ENCODE measurements at regions not wholly inside any gene's neighbourhood (a gene's known extent, or its start where the extent isn't known, plus 50 kb on each side); places are given as distances from the start of the nearest gene placed in this dataset.
"Not testable (repeated sequence)": the region's sequence is repeated elsewhere in the genome, so short reads cannot be mapped to it uniquely, and the experiment has no call there.

GRCh38 chr4:63296773-63297172, 1112.5 kb downstream of the TECRL start:
- no peaks in the 10 kb centered on the region for H3K4me1 Mint-ChIP-seq
- ATAC-seq (no peak), DNase-seq (no peak)
- intact Hi-C loops (cut with DNase I, micrococcal nuclease), result no loop called here
- ChIA-PET CTCF (no interaction called here), POLR2A (no interaction called here)
- no peak overlapping the region for H3K27ac Mint-ChIP-seq
- H3K4me3 Mint-ChIP-seq, result no peak overlapping the region
- peaks cover 4% of the 10 kb centered on the region for H3K9me3 Mint-ChIP-seq (ENCODE audit: low read depth)
- no peaks in the 10 kb centered on the region for H3K27me3 Mint-ChIP-seq
- H3K36me3 Mint-ChIP-seq (ENCODE audit: low read depth), result no peaks in the 10 kb centered on the region

- Mint-ChIP-seq H3K4me3 (no peak overlapping the region), H3K36me3 (ENCODE audit: low read depth) (no peaks in the 10 kb centered on the region), H3K9me3 (ENCODE audit: low read depth) (peaks cover 31% of the 10 kb centered on the region), H3K27ac (no peak overlapping the region), H3K27me3 (no peaks in the 10 kb centered on the region), H3K4me1 (no peaks in the 10 kb centered on the region)
- POLR2A ChIA-PET, result no interaction called here
- intact Hi-C loops (cut with DNase I, micrococcal nuclease), result no loop called here
- ATAC-seq (no peak), DNase-seq (no peak)
- CTCF ChIA-PET, result no interaction called here
Measured at GRCh38 chr4:63275491-63275890, 1133.8 kb downstream of the TECRL start.

- DNase-seq, result no peak
- Mint-ChIP-seq H3K4me1 (no peaks in the 10 kb centered on the region), H3K9me3 (ENCODE audit: low read depth) (peaks cover 15% of the 10 kb centered on the region), H3K27me3 (no peaks in the 10 kb centered on the region), H3K27ac (no peak overlapping the region), H3K4me3 (no peak overlapping the region), H3K36me3 (ENCODE audit: low read depth) (no peaks in the 10 kb centered on the region)
- CTCF ChIA-PET, result no interaction called here
- intact Hi-C loops (cut with DNase I, micrococcal nuclease), result no loop called here
- POLR2A ChIA-PET, result no interaction called here
- no peak for ATAC-seq
Measured at GRCh38 chr4:63269156-63269555, 1140.1 kb downstream of the TECRL start.

- Mint-ChIP-seq H3K4me1 (no peaks in the 10 kb centered on the region), H3K4me3 (no peak overlapping the region), H3K9me3 (ENCODE audit: low read depth) (peaks cover 5% of the 10 kb centered on the region), H3K27ac (no peak overlapping the region), H3K36me3 (ENCODE audit: low read depth) (no peaks in the 10 kb centered on the region), H3K27me3 (no peaks in the 10 kb centered on the region)
- intact Hi-C loops (cut with DNase I, micrococcal nuclease), result no loop called here
- CTCF ChIA-PET, result no interaction called here
- DNase-seq (no peak), ATAC-seq (no peak)
- POLR2A ChIA-PET, result no interaction called here
Measured at GRCh38 chr4:63233671-63234070, 1175.6 kb downstream of the TECRL start.

DNA sequence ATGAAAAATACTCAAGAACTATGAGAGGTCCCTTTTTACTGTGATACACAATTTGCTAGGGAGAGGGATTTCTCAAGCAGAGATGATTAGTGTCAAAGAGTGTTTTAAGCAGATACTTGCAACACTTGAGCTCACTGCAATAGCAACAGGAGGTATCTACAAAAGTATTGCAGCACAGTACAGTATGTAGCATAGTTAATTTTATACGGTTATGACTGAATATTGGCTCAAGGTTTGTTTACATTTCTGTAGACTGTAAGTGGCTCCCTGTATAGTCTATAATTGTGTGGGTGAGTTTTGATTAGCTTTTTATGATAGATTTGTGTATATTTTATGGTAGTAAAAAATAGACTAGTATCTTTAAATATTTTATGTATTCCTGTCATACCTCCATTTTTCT, 1177.2 kb downstream of the TECRL start:
- Mint-ChIP-seq H3K27ac (no peak overlapping the region), H3K9me3 (ENCODE audit: low read depth) (peaks cover 9% of the 10 kb centered on the region), H3K4me1 (no peaks in the 10 kb centered on the region), H3K4me3 (no peak overlapping the region), H3K27me3 (no peaks in the 10 kb centered on the region), H3K36me3 (ENCODE audit: low read depth) (no peaks in the 10 kb centered on the region)
- intact Hi-C loops (cut with DNase I, micrococcal nuclease), result no loop called here
- no peak for ATAC-seq
- no peak for DNase-seq
- ChIA-PET CTCF (no interaction called here), POLR2A (no interaction called here)

DNA sequence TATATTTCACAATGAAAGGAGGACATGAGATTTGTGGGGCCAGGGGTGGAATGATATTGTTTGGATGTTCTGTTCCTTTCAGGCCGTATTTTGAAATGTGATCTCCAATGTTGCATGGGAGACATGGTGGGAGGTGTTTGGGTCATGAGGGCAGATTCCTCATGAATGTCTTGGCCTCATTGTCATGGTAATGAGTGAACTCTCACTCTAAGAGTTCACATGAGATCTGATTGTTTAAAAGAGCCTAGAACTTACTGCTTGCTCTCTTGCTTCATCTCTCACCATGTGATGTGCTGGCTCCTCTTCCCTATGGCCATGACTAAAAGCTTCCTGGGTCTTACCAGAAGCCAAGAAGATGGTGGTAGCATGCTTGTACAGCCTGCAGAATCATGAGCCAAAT, 1183.0 kb downstream of the TECRL start:
- POLR2A ChIA-PET, result no interaction called here
- ATAC-seq (no peak), DNase-seq (no peak)
- no peak overlapping the region for H3K27ac Mint-ChIP-seq
- CTCF ChIA-PET, result no interaction called here
- intact Hi-C loops (cut with DNase I, micrococcal nuclease), result no loop called here
- H3K4me1 Mint-ChIP-seq, result no peaks in the 10 kb centered on the region
- H3K4me3 Mint-ChIP-seq, result no peak overlapping the region
- H3K27me3 Mint-ChIP-seq, result no peaks in the 10 kb centered on the region
- H3K36me3 Mint-ChIP-seq (ENCODE audit: low read depth), result peaks cover 1% of the 10 kb centered on the region
- peaks cover 17% of the 10 kb centered on the region for H3K9me3 Mint-ChIP-seq (ENCODE audit: low read depth)

DNA sequence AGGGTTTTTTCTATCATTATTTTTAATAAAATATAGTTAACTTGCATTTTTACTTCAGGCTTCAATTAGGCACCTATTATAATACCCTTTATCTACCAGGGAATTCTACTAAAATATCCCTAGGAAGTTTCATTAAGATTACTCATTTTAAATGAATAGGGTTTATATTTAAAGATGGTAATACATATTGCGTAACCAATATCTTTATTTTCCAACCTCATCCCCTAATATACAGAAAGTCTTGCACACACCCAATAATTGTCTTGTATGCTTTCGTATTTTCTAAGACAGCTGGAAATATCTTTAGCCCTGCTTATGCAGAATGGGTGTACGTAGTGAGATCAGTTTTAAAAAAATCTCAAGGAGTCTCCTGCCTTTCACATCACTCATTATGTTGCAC, 1186.8 kb downstream of the TECRL start:
- H3K4me3 Mint-ChIP-seq, result no peak overlapping the region
- DNase-seq (no peak), ATAC-seq (no peak)
- H3K36me3 Mint-ChIP-seq (ENCODE audit: low read depth), result peaks cover 1% of the 10 kb centered on the region
- POLR2A ChIA-PET, result no interaction called here
- CTCF ChIA-PET, result no interaction called here
- no peaks in the 10 kb centered on the region for H3K27me3 Mint-ChIP-seq
- intact Hi-C loops (cut with DNase I, micrococcal nuclease), result no loop called here
- no peaks in the 10 kb centered on the region for H3K4me1 Mint-ChIP-seq
- no peak overlapping the region for H3K27ac Mint-ChIP-seq
- peaks cover 18% of the 10 kb centered on the region for H3K9me3 Mint-ChIP-seq (ENCODE audit: low read depth)

DNA sequence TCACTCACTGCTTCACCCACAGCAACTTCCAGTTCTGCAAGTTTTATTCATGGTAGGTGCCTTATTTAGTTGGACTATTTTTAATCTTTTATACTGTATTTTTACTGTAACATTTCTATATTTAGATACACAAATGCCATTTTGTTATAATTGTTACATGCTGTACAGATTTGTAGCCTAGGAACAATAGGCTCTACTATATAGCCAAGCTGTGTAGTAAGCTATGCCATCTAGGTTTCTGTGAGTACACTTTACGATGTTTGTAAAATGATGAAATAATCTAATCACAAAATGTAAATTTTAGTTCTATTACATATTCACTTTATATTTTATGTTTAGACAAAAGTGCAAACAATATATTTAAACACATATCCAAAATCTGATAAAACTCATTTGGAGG, 1187.8 kb downstream of the TECRL start:
- ChIA-PET POLR2A (no interaction called here), CTCF (no interaction called here)
- intact Hi-C loops (cut with DNase I, micrococcal nuclease), result no loop called here
- Mint-ChIP-seq H3K4me3 (no peak overlapping the region), H3K9me3 (ENCODE audit: low read depth) (peaks cover 16% of the 10 kb centered on the region), H3K27ac (no peak overlapping the region), H3K36me3 (ENCODE audit: low read depth) (peaks cover 1% of the 10 kb centered on the region), H3K4me1 (no peaks in the 10 kb centered on the region), H3K27me3 (no peaks in the 10 kb centered on the region)
- DNase-seq, result no peak
- no peak for ATAC-seq

DNA sequence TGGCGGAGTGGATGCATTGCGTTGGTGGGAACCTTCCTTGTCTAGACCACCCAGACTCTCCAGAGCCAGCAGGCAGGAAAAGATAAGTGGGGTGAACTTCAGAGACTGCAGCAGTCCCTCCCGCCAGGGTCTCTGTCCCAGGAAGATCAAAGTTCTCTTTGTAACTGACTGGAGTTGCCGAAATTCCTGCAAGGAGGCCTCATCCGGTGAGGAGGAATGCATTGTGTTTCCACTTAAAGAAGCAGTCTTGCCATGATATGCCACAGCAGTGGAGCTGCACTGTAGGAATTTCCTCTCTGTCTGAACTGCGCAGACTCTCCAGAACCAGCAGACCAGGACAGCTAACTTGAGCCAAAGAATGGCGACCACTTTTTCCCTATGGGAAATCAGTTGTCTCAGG, 1190.4 kb downstream of the TECRL start:
- Mint-ChIP-seq H3K4me3 (no peak overlapping the region), H3K27me3 (no peaks in the 10 kb centered on the region), H3K4me1 (no peaks in the 10 kb centered on the region), H3K36me3 (ENCODE audit: low read depth) (no peaks in the 10 kb centered on the region), H3K27ac (no peak overlapping the region), H3K9me3 (ENCODE audit: low read depth) (peaks cover 17% of the 10 kb centered on the region)
- ATAC-seq, result no peak
- intact Hi-C loops (cut with DNase I, micrococcal nuclease), result no loop called here
- ChIA-PET POLR2A (no interaction called here), CTCF (no interaction called here)
- DNase-seq, result no peak

DNA sequence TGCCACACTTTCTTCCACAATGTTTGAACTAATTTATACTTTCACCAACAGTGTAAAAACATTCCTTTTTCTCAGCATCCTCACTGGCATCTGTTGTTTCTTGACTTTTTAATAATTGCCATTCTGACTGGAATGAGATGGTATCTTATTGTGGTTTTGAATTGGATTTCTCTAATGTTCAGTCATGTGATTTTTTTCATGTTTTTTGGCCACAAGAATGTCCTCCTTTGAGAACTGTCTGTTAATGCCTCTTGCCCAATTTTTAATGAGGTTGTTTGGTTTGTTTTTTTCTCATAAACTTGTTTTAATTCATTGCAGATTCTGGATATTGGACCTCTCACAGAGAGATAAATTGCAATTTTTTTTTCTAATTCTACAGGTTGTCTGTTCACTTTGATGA, 1195.2 kb downstream of the TECRL start:
- Mint-ChIP-seq H3K4me3 (no peak overlapping the region), H3K27ac (no peak overlapping the region), H3K27me3 (no peaks in the 10 kb centered on the region), H3K4me1 (no peaks in the 10 kb centered on the region), H3K36me3 (ENCODE audit: low read depth) (no peaks in the 10 kb centered on the region), H3K9me3 (ENCODE audit: low read depth) (peaks cover 27% of the 10 kb centered on the region)
- ATAC-seq (no peak), DNase-seq (no peak)
- intact Hi-C loops (cut with DNase I, micrococcal nuclease), result no loop called here
- ChIA-PET POLR2A (no interaction called here), CTCF (no interaction called here)

DNA sequence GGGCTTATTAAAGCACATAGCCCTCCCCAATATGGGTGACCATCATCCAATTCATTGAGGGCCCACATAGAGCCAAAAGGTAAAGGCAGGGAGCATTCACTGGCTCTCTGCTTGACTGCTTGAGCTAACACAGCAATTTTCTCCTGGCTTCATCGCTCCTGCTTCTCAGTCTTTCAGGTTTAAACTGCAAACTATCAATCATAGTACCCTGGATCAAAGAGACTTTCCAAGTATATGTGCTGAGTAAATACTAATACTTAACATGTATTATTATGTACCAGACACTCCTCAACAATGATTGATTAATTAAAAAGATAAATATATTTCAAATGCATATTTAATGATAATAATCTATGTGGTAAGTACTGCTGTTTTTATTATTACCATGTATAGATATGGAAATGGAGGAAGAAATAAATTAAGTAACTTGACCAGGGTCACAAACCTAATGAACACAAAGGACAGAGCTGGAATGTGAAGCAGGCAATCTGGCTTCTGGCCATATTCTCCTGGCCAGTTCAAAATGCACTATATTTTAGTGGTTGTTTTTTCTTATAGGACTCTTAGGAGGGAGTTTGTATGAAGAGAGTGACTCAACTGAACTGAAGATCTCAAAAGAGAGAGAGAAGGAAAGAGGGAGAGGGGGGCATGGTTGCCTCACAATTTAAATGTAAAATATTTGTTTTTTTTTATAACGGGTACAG, 1197.3 kb downstream of the TECRL start:
- Mint-ChIP-seq H3K9me3 (ENCODE audit: low read depth) (peaks cover 29% of the 10 kb centered on the region), H3K27me3 (no peaks in the 10 kb centered on the region), H3K4me1 (no peaks in the 10 kb centered on the region), H3K27ac (no peak overlapping the region), H3K36me3 (ENCODE audit: low read depth) (no peaks in the 10 kb centered on the region), H3K4me3 (no peak overlapping the region)
- POLR2A ChIA-PET, result no interaction called here
- intact Hi-C loops (cut with DNase I, micrococcal nuclease), result no loop called here
- CTCF ChIA-PET, result no interaction called here
- DNase-seq, result no peak
- ATAC-seq, result no peak

DNA sequence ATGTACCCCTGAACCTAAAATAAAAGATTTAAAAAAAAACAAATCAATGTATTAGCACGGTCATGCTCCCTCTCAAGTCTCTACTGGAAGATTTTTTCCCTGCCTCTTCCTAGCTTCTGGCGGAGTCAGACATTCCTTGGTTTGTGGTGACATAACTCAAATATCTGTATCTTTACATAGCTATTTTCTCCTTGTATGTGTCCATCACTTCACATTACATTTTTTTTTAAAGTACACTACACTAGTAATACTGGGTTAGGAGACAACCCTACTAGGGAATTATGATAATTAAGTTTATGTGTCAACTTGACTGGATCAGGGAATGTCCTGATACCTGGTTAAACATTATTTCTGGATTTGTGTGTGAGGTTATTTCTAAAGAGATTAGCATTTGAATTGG, 1197.9 kb downstream of the TECRL start:
- H3K4me1 Mint-ChIP-seq, result no peaks in the 10 kb centered on the region
- H3K9me3 Mint-ChIP-seq (ENCODE audit: low read depth), result peaks cover 25% of the 10 kb centered on the region
- H3K36me3 Mint-ChIP-seq (ENCODE audit: low read depth), result no peaks in the 10 kb centered on the region
- CTCF ChIA-PET, result no interaction called here
- no peaks in the 10 kb centered on the region for H3K27me3 Mint-ChIP-seq
- no peak for DNase-seq
- intact Hi-C loops (cut with DNase I, micrococcal nuclease), result no loop called here
- H3K4me3 Mint-ChIP-seq, result no peak overlapping the region
- H3K27ac Mint-ChIP-seq, result no peak overlapping the region
- no peak for ATAC-seq
- POLR2A ChIA-PET, result no interaction called here

- H3K4me3 Mint-ChIP-seq; intact Hi-C loops (cut with DNase I, micrococcal nuclease); H3K27ac Mint-ChIP-seq; H3K4me1 Mint-ChIP-seq; H3K36me3 Mint-ChIP-seq (ENCODE audit: low read depth); DNase-seq; ATAC-seq; POLR2A ChIA-PET; CTCF ChIA-PET; H3K27me3 Mint-ChIP-seq: not testable (repeated sequence)
- H3K9me3 Mint-ChIP-seq (ENCODE audit: low read depth), result peaks cover 12% of the 10 kb centered on the region
Measured at GRCh38 chr4:63193029-63193428, 1216.2 kb downstream of the TECRL start.

All from activated CD4-positive, alpha-beta T cell treated with anti-CD3 and anti-CD28 coated beads for 36 hours (primary cell).